ENCODE measurements at regions not wholly inside any gene's neighbourhood (a gene's known extent, or its start where the extent isn't known, plus 50 kb on each side); places are given as distances from the start of the nearest gene placed in this dataset.

- TF ChIP-seq CTCF (IDR thresholded peaks at IDR 0.05; ENCODE audit: extremely low read depth in 1 of 2, insufficient read depth in 1 of 2, low read depth in 1 of 2, low read length in 2 of 2), result no peak
- no peak for TF ChIP-seq POLR2A (IDR thresholded peaks at IDR 0.05; ENCODE audit: low read depth, low read length)
- TF ChIP-seq EZH2 (IDR thresholded peaks at IDR 0.05; ENCODE audit: borderline replicate concordance, low read depth, low read length, severe bottlenecking), result no peak
- no peak for TF ChIP-seq GATA2 (IDR thresholded peaks at IDR 0.05; ENCODE audit: insufficient read depth, insufficient read length, low read depth, low read length)
- no peak for TF ChIP-seq JUN (IDR thresholded peaks at IDR 0.05; ENCODE audit: borderline replicate concordance, insufficient read depth, insufficient read length, low read depth)
- TF ChIP-seq FOS (IDR thresholded peaks at IDR 0.05; ENCODE audit: borderline replicate concordance, insufficient read depth, low read length), result no peak
- TF ChIP-seq MYC (IDR thresholded peaks at IDR 0.05; ENCODE audit: low read depth, low read length), result no peak
These were observed 216.9 kb downstream of the NUF2 start for GRCh38 chr1:163538667-163539066.
